HepG2 (cell line): ENCODE measurements at regions not wholly inside any gene's neighbourhood (a gene's known extent, or its start where the extent isn't known, plus 50 kb on each side); places are given as distances from the start of the nearest gene placed in this dataset.

ENCODE experiments used
- CEBPG ChIP-seq: IDR thresholded peaks from 2 replicates; pipeline ENCODE4 v1.6.1; 2016
- ETV6 ChIP-seq: sonication (generic); formaldehyde crosslinking; conservative IDR thresholded peaks from 2 replicates; pipeline ENCODE4 v1.4.0; 2020; ENCODE audit warnings: missing genetic modification reagents
- FOXK1 ChIP-seq: sonication (generic); formaldehyde crosslinking; IDR thresholded peaks from 2 replicates; pipeline ENCODE4 v1.4.0; 2020; ENCODE audit warnings: low read depth, missing genetic modification reagents, borderline replicate concordance
- FOXP1 ChIP-seq, 2 experiments: fragments of 450-650 bp in 1 of 2; IDR thresholded peaks; 2 replicates each; pipeline ENCODE4 v1.6.1; 2017 to 2018; ENCODE audit warnings: antibody characterized with exemption in 1 of 2
- GATAD1 ChIP-seq: IDR thresholded peaks from 2 replicates; pipeline ENCODE4 v1.6.1; 2016; ENCODE audit warnings: missing genetic modification reagents, missing compliant biosample characterization
- KDM5B ChIP-seq: sonication (generic); formaldehyde crosslinking; IDR thresholded peaks from 2 replicates; pipeline ENCODE4 v1.4.0; 2020; ENCODE audit warnings: missing genetic modification reagents, mild to moderate bottlenecking, borderline replicate concordance
- MIER3 ChIP-seq: IDR thresholded peaks from 2 replicates; pipeline ENCODE4 v1.6.1; 2016; ENCODE audit warnings: missing compliant biosample characterization, borderline replicate concordance
- RBFOX2 ChIP-seq: fragments of 200-400 bp; formaldehyde crosslinking; IDR thresholded peaks from 2 replicates; pipeline ENCODE4 v1.6.1; 2017; ENCODE audit warnings: low read depth, mild to moderate bottlenecking, low read length
- SMAD1 ChIP-seq: sonication (generic); formaldehyde crosslinking; IDR thresholded peaks from 2 replicates; pipeline ENCODE4 v1.4.0; 2020; ENCODE audit warnings: missing genetic modification reagents, low read depth, mild to moderate bottlenecking, borderline replicate concordance
- TOPORS ChIP-seq: sonication (generic); formaldehyde crosslinking; IDR thresholded peaks from 2 replicates; pipeline ENCODE4 v1.8.0; 2023; ENCODE audit warnings: mild to moderate bottlenecking, missing genetic modification reagents
- WIZ ChIP-seq: sonication (generic); formaldehyde crosslinking; IDR thresholded peaks from 2 replicates; pipeline ENCODE4 v1.5.1; 2020; ENCODE audit warnings: mild to moderate bottlenecking, missing genetic modification reagents
- ZBTB38 ChIP-seq: sonication (generic); formaldehyde crosslinking; IDR thresholded peaks from 2 replicates; pipeline ENCODE4 v1.5.1; 2020; ENCODE audit warnings: mild to moderate bottlenecking, missing genetic modification reagents
- ZNF33A ChIP-seq: sonication (generic); formaldehyde crosslinking; IDR thresholded peaks from 2 replicates; pipeline ENCODE4 v1.5.1; 2020; ENCODE audit warnings: missing genetic modification reagents, mild to moderate bottlenecking, moderate library complexity, borderline replicate concordance
- ZNF446 ChIP-seq: sonication (generic); formaldehyde crosslinking; IDR thresholded peaks from 2 replicates; pipeline ENCODE4 v1.5.0; 2020; ENCODE audit warnings: mild to moderate bottlenecking, missing genetic modification reagents
- ZNF501 ChIP-seq: sonication (generic); formaldehyde crosslinking; IDR thresholded peaks from 2 replicates; pipeline ENCODE4 v1.5.1; 2020; ENCODE audit warnings: mild to moderate bottlenecking, moderate library complexity, missing genetic modification reagents
- ZNF563 ChIP-seq: sonication (generic); formaldehyde crosslinking; IDR thresholded peaks from 2 replicates; pipeline ENCODE4 v1.8.0; 2022; ENCODE audit warnings: mild to moderate bottlenecking, moderate library complexity, missing genetic modification reagents
- ZNF629 ChIP-seq: sonication (generic); formaldehyde crosslinking; conservative IDR thresholded peaks from 2 replicates; pipeline ENCODE4 v1.5.0; 2020; ENCODE audit warnings: missing genetic modification reagents
- ZNF761 ChIP-seq: sonication (generic); formaldehyde crosslinking; conservative IDR thresholded peaks from 2 replicates; pipeline ENCODE4 v1.4.0; 2020; ENCODE audit warnings: mild to moderate bottlenecking, missing genetic modification reagents
- ZNF782 ChIP-seq: sonication (generic); formaldehyde crosslinking; IDR thresholded peaks from 2 replicates; pipeline ENCODE4 v1.4.0; 2020; ENCODE audit warnings: missing genetic modification reagents, mild to moderate bottlenecking, borderline replicate concordance
- TF ChIP-seq, protein P1 (sequence below): sonication (generic); formaldehyde crosslinking; IDR thresholded peaks from 2 replicates; pipeline ENCODE4 v1.4.0; 2020; ENCODE audit warnings: missing genetic modification reagents, borderline replicate concordance
- TF ChIP-seq, protein P2 (sequence below): sonication (generic); formaldehyde crosslinking; IDR thresholded peaks from 2 replicates; pipeline ENCODE4 v1.4.0; 2020; ENCODE audit warnings: mild to moderate bottlenecking, low read depth, missing genetic modification reagents
- TF ChIP-seq, protein P3 (sequence below): sonication (generic); formaldehyde crosslinking; IDR thresholded peaks from 2 replicates; pipeline ENCODE4 v1.5.1; 2020; ENCODE audit warnings: mild to moderate bottlenecking, missing genetic modification reagents, moderate library complexity
- TF ChIP-seq, protein P4 (sequence below): sonication (generic); formaldehyde crosslinking; IDR thresholded peaks from 2 replicates; pipeline ENCODE4 v1.5.0; 2020; ENCODE audit warnings: missing genetic modification reagents, mild to moderate bottlenecking, borderline replicate concordance

DNA sequence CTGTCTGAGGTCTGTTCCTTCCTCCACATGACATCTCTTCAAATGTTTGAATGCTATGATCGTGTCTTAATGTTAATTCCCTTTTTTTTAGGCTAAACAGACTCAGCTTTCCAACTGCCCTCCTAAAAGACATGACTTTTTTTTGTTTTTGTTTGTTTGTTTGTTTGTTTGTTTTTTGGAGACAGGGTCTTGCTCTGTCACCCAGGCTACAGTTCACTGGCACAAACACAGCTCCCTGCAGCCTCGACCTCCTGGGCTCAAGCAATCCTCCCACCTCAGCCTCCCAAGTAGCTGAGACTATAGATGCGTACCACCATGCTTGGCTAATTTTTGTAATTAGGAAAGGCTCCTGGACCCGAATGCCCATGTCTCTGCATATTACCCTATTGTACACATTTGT, 176.5 kb downstream of the ABCA8 start (continued):
- TF ChIP-seq, protein P1, sequence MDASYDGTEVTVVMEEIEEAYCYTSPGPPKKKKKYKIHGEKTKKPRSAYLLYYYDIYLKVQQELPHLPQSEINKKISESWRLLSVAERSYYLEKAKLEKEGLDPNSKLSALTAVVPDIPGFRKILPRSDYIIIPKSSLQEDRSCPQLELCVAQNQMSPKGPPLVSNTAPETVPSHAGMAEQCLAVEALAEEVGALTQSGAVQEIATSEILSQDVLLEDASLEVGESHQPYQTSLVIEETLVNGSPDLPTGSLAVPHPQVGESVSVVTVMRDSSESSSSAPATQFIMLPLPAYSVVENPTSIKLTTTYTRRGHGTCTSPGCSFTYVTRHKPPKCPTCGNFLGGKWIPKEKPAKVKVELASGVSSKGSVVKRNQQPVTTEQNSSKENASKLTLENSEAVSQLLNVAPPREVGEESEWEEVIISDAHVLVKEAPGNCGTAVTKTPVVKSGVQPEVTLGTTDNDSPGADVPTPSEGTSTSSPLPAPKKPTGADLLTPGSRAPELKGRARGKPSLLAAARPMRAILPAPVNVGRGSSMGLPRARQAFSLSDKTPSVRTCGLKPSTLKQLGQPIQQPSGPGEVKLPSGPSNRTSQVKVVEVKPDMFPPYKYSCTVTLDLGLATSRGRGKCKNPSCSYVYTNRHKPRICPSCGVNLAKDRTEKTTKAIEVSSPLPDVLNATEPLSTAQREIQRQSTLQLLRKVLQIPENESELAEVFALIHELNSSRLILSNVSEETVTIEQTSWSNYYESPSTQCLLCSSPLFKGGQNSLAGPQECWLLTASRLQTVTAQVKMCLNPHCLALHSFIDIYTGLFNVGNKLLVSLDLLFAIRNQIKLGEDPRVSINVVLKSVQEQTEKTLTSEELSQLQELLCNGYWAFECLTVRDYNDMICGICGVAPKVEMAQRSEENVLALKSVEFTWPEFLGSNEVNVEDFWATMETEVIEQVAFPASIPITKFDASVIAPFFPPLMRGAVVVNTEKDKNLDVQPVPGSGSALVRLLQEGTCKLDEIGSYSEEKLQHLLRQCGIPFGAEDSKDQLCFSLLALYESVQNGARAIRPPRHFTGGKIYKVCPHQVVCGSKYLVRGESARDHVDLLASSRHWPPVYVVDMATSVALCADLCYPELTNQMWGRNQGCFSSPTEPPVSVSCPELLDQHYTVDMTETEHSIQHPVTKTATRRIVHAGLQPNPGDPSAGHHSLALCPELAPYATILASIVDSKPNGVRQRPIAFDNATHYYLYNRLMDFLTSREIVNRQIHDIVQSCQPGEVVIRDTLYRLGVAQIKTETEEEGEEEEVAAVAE (CRISPR knock-in tag): no peak
- no peak for TF ChIP-seq RBFOX2
- no peak for TF ChIP-seq WIZ (CRISPR knock-in tag)
- no peak for TF ChIP-seq FOXP1 (IDR thresholded peaks at IDR 0.05)
- TF ChIP-seq FOXP1 (CRISPR knock-in tag; IDR thresholded peaks at IDR 0.05): no peak
- no peak for TF ChIP-seq KDM5B
- 0 out of 2 replicates have a peak, but pooled peaks have one; percentile 11 for TF ChIP-seq MIER3 (CRISPR knock-in tag)
- TF ChIP-seq ZNF563: no peak
- TF ChIP-seq, protein P2, sequence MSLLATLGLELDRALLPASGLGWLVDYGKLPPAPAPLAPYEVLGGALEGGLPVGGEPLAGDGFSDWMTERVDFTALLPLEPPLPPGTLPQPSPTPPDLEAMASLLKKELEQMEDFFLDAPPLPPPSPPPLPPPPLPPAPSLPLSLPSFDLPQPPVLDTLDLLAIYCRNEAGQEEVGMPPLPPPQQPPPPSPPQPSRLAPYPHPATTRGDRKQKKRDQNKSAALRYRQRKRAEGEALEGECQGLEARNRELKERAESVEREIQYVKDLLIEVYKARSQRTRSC: no peak
- TF ChIP-seq ZNF629 (CRISPR knock-in tag): 0 out of 2 replicates have a peak, but pooled peaks have one; percentile 15
- no peak for TF ChIP-seq FOXK1
- TF ChIP-seq GATAD1 (CRISPR knock-in tag): no peak
- peak; percentile 57 for TF ChIP-seq ZNF501 (CRISPR knock-in tag)
- 0 out of 2 replicates have a peak, but pooled peaks have one; percentile 6 for TF ChIP-seq ZBTB38 (CRISPR knock-in tag)
- TF ChIP-seq, protein P3, sequence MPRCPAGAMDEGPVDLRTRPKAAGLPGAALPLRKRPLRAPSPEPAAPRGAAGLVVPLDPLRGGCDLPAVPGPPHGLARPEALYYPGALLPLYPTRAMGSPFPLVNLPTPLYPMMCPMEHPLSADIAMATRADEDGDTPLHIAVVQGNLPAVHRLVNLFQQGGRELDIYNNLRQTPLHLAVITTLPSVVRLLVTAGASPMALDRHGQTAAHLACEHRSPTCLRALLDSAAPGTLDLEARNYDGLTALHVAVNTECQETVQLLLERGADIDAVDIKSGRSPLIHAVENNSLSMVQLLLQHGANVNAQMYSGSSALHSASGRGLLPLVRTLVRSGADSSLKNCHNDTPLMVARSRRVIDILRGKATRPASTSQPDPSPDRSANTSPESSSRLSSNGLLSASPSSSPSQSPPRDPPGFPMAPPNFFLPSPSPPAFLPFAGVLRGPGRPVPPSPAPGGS (CRISPR knock-in tag): 0 out of 2 replicates have a peak, but pooled peaks have one; percentile 11
- TF ChIP-seq ZNF782: 0 out of 2 replicates have a peak, but pooled peaks have one; percentile 15
- TF ChIP-seq ZNF761: peak; percentile 31; the same call in 1 of the 2 replicates
- no peak for TF ChIP-seq ZNF446 (CRISPR knock-in tag)
- TF ChIP-seq, protein P4, sequence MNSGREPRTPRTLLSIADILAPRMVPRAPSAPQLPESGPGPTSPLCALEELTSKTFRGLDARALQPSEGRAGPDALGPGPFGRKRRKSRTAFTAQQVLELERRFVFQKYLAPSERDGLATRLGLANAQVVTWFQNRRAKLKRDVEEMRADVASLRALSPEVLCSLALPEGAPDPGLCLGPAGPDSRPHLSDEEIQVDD (CRISPR knock-in tag): no peak
- TF ChIP-seq ZNF33A (CRISPR knock-in tag): peak; percentile 58; the same call in 1 of the 2 replicates
- no peak for TF ChIP-seq CEBPG
- no peak for TF ChIP-seq TOPORS
- no peak for TF ChIP-seq ETV6
- no peak for TF ChIP-seq SMAD1 (CRISPR knock-in tag)
